GM19452 (cell line): ENCODE measurements at regions not wholly inside any gene's neighbourhood (a gene's known extent, or its start where the extent isn't known, plus 50 kb on each side); places are given as distances from the start of the nearest gene placed in this dataset.

Experiments
- ATAC-seq: cut with Tn5 transposase; IDR thresholded peaks from one replicate; pipeline ENCODE4 v1.9.1; 2021; ENCODE audit not compliant: unreplicated experiment

DNA sequence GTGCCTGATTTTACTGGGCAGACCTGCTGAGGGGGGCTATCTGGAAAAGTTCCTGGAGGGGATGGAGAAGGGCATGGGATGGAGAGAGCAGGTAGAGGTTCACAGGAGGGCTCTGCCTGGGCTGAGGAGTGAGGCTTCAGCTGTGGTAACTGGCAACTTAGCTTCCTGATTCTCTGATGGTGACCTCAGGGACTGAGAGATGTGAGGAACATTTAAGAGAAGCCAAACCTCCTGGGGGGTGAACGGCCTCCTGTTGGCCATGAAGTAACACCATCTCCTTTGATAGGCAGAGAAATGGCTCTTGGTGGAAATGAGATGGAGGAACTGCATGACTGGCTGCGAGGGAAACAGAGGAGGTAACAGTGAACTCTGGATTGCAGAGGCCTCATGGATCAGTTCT lies 97.3 kb upstream of the ROPN1 start:
- ATAC-seq = no peak

- ATAC-seq = no peak
Observed at GRCh38 chr3:124091716-124092115, 99.8 kb upstream of the ROPN1 start.

GRCh38 chr3:124092811-124093210 lies 100.9 kb upstream of the ROPN1 start:
- ATAC-seq = no peak

- ATAC-seq = no peak
Observed at GRCh38 chr3:124094496-124094895, 102.6 kb upstream of the ROPN1 start.

GRCh38 chr3:124097362-124098131 lies 105.6 kb upstream of the ROPN1 start:
- no peak for ATAC-seq

DNA sequence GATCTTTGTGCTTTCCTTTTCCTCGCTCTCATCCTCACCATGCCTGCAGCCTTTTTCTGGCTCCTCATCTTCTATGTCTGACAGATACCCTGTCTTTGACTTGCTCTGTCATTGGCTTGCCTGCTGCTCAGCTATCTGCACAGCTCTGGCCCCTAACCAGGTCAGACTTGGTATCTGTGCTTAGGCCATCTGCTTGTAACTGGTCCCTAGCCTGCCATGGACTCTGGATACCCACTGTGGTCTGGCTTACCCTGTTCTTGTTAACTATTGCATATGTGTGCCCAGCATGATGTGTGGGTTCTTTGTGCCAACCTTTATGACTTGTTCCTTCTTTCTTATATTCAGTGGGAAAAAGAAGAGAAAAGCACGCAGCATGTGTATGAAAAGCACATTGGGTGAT lies 109.7 kb upstream of the ROPN1 start:
- ATAC-seq = no peak

DNA sequence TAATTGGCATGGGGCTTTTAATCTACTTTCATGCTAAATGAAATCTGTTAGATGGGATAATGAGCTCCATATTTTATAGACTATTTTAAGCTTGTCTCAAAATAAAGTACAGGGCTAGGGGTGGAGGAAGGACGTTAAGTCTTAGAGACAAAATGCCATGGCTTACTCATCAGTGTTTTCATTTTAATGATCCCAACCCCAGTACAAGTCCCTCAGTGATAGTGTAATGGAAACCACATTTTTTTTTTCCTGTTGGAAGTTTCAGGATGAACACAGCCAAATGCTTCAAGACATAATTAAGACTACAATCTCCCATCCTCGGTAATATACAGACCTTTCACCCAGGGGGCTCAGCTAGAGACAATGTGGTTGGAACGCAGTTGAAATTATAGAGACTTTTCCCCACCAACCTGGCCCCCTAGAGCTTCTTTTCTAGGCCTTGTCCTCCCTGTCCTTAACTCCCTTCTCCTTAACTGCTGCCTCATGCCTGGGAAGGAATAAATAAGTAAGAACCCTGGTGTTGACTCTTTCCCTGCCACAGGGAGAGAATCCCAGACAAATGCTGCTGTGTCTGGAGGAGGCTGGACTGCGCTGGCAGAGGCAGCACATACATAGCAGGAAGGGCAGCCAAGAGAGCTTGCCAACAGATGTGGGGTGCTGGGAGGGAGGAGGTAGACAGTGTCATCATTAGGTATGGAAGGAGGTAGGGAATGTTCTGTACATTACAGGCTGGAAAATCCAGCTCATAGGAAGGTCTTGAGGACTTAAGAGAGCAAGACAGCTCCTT lies 115.4 kb upstream of the ROPN1 start:
- no peak for ATAC-seq

DNA sequence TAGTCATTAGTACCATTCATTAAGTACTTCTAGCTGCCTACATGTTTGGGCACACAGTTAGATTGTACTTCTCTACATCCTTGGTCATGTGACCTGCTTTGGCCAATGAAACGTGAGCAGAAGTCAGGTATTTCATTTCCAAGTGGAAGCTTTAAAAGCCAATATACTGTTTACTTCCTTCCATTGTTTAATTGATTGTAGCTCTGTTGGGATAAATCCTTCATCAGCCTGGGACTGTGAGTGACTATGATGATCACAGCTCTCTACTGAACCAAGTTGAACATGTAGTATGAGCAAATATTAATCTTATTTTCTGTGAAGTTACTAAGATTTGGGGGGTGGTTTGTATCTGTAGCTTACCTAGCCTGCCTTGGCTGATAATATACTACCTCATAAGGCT lies 116.5 kb upstream of the ROPN1 start:
- ATAC-seq = no peak

GRCh38 chr3:124113485-124113884 lies 121.6 kb upstream of the ROPN1 start:
- no peak for ATAC-seq

DNA sequence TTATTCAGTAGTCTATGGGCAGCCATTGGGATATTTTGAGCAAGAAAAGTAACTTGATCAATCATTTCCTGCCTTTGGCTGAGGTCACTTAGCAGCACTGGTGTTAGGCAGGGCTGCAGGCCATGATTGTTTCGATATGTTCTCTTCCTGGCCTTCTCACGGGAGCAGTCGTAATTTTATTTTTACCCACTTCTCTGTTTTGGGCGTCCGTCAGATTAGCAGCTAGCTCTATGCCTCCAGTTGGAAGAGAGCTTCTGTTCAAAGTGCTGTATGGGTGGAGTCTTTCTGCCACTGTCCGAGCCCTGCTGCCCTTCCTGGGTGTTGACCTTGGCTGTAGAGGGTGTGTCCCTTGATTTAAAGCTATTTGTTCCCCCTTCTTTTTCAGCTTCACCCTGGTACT lies 123.4 kb upstream of the ROPN1 start:
- ATAC-seq = no peak

DNA sequence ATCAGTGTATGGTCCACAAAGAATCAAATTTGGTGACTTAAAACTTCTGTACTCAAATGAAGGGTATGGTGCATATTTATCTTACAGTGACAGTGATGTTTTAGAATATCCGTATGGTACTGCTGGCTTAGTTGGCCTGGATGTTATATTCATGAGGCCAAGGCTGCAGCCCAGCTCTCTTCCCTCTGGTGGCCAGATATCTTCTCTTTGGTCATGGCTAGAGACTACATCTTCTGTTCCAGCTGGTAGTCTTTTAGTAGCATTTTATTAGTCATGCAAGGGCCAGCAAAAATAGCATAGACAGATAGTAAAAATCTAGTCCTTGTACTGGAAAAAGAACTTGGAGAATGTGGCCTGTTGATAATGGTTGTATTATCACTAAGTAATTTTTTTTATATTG lies 124.0 kb upstream of the ROPN1 start:
- no peak for ATAC-seq

DNA sequence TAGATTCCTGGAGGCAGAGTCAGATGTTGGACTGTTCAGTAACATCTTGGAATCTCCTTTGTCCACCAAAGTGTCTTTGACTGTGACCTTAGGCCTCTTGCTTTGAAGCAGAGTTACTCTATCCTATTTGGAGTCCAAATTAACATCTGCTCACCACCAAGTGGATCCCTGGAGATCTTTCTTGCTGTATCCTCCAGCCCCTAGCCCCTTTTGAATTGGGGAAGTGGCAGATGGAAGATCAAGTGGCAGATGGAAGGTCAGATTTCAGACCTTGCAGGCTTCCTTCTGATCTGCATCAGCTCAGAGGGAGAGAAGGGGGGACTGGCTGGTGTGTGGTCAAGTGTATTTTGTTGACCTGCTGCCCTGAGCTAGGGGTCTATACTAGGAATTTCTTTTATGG lies 125.0 kb upstream of the ROPN1 start:
- no peak for ATAC-seq

DNA sequence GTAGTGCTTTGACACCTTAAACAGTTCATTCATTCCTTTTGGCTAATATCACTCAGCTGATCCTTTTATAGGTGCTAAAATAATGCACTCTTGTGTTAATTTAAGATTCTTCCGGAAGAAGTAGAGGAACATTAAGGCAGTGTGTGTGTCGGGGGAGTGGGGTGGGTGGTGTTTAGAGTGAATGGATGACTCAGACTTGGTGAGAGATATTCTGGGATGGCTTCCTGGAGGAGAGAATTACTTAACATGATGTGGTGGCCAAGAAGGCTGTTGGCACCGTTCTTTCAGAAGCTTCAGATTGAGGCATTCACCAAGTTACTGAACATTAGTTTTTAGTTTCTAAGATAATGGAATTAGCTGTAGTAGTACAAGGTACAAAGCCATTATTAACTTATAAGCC lies 125.6 kb upstream of the ROPN1 start:
- no peak for ATAC-seq

DNA sequence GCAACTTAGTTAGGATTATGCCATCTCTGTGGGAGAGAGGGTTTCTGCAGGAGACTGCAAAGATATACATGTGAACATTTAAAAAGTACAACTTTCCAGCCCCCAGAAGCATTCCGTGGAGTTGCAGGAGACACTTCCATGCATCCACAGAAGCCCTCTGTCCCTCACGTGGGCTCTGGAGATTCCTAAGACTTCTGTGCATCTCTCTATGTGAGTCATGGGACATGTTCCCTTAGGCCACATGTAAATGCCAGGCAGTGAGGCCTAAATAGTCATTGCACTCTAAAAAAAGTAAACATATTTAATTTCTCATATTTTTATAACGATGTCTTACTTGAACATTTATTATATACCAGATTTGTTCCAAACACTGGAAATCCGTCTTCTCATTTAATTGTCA lies 126.5 kb upstream of the ROPN1 start:
- ATAC-seq = no peak

DNA sequence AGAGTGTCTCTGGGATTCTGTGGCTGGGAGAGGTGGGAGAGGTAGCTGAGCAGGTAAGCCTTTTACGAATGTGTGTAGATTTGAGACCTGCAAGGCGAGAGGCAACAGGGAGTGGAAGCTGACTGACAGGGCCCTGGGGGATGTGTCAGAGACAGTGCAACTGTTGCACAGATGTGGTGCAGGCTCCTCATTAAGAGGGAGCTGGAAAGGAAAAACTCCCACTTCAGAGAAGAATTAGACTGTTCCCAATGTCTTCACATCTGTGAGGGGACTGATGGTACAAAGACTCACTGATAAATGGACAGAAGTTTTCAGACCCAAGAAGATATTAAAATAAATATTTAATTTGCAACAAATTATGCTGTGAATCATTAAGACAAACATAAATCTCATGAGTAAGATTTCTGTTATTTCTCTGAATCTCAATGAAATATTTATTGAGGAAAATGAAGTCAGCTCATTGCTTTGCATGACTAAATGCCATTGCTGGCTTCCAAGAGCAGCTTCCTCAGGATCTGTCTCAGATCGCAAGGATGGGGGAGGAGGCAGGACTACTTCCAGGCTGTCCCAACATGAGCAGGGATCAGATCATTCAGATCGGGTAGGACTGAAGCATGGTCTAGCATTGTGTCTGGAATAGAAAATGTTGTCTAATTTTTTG lies 127.3 kb upstream of the ROPN1 start:
- ATAC-seq = no peak

GRCh38 chr3:124121379-124122312 lies 129.7 kb upstream of the ROPN1 start:
- no peak for ATAC-seq

GRCh38 chr3:124125315-124125714 lies 133.4 kb upstream of the ROPN1 start:
- ATAC-seq = no peak

- no peak for ATAC-seq
Observed at GRCh38 chr3:124126436-124127023, 134.6 kb upstream of the ROPN1 start.

DNA sequence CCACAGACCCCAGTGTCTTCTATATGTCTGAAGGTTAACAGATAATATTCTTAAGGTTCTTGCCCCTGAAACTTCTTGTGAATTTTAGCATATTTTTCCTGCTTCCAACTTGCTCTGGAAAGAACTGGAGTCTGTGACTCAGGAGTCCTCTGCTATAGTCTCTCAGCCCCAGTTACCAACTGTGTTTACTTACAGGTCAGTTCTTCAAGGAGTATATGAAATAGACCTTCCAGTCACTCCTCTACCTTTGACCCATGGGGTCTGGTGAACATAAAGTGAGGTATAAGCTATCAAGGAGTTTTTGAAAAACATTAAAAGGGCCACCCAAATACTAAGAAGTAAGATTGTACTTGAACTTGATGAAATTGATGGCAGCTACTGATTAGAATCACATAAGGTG lies 139.2 kb upstream of the ROPN1 start:
- no peak for ATAC-seq

GRCh38 chr3:124131580-124131979 lies 139.7 kb upstream of the ROPN1 start:
- ATAC-seq = no peak

DNA sequence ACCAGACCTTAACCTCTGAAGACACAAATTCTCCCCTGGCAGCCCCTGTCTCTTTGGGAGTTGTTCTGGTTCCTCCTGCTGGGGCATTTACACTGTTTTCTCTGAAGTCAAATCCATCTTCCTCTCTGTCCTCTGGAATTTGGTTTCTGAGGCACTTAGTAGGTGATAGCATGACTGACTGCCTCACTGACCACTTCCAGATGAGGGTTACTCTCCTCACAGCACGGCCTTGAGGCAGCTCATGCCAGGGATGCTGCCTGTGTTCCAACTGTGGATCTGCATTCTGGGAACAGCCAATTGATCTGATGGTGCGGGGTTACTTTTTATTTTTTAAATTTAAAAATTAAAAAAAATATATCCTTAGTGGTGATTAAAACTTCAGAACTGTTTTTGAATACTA lies 140.9 kb upstream of the ROPN1 start:
- ATAC-seq = no peak
